GM18870 (cell line): ENCODE measurements at regions not wholly inside any gene's neighbourhood (a gene's known extent, or its start where the extent isn't known, plus 50 kb on each side); places are given as distances from the start of the nearest gene placed in this dataset.
"Not testable (repeated sequence)": the region's sequence is repeated elsewhere in the genome, so short reads cannot be mapped to it uniquely, and the experiment has no call there.

Experiments used
- ATAC-seq: cut with Tn5 transposase; IDR thresholded peaks from one replicate; pipeline ENCODE4 v1.9.1; 2021; ENCODE audit warnings: moderate library complexity; ENCODE audit not compliant: unreplicated experiment

DNA sequence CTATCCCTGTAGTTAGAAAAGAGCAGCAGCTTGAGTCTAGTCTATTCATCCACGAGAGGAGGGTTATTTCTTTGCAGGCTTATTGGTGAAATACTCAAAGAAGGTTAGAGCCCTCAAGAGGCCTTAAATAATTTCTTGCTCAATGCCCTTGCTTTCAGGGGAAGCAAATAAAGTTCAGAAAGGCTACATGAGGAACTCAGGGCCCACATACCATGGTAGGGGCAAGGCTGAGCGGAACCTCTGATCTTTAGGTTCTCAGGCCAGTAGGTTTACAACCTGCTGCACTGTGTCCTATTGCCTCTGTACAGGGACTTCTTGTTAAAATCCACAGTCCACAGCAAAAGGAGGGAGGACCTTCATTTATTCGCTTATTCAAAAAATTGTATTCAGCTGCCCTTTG lies 101.7 kb downstream of the ADAMTS15 start:
- ATAC-seq: no peak

DNA sequence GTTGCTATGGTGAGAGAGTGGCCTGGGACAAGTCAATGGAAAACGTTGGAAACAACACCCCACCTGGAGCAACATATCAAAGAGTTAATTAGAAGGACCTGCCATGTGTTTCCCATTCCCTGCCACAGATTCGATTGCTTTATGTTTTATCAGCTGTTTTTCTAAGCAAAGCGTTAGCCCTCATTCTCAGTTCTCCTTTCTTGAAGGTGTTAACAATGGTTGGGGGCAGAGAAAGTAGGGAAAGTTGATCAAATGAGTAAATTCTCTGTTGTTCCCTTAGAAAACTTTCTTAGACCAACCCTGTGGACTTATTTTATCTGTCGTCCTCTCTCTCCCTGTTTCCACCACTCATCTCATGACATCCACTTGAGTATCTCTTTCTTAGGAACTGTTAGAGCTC lies 102.5 kb downstream of the ADAMTS15 start:
- ATAC-seq: no peak

DNA sequence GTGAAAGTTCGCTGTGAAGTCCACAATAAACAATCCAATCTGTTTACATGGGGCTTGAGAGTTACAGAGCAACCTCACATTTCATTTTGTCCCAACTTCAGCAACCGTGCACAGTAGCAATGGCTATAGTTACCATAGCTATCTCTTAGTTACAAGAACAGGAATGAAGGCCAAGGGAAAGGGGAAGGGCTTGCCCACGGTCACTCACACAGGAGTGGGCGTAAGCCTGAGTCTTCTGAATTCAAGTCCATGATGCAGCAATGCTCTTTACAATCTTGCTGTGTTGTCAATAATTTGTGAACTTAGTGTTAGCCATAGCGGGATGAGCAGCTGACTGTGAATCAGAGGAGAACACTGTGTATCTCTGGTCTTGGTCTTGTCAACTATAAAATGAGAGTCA lies 102.9 kb downstream of the ADAMTS15 start:
- ATAC-seq: no peak

- ATAC-seq: no peak
Measured at GRCh38 chr11:130553306-130553705, 104.9 kb downstream of the ADAMTS15 start.

DNA sequence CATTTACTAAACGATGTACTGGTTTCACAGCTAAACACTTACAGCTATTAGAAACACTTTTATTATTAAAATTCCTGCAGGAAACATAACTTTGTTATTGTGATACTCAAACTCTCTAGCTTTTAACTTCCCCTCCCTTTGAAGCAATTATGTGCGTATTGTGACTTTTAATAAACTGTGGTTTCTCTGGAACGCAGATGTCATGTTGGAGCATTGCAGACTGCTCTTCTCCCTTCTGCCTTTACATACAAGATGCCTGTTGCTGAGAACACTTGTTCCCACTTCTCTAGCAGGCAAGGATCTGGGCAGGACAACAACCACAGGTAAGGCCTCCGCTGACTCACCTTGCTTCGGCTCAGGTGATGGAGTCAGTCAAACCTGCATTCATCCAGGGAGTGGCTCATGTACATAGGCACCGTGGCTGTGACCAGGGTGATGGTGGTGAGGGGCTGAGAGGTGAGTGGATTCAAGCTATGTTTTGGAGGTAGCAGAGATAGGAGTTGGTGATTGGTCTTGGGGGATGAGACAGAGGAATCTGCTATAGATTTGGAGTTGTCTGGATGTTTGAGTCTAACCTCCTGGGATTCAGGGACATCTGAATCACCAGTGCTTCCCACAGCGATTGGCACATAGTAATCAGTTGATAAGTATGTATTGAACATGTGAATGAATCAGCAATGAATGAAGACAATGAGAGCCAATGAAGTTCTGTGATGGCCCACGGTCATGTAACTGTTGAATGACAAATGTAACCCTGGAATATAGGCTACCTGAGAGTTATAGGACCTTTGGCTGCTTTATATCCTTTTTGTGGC lies 106.0 kb downstream of the ADAMTS15 start:
- no peak for ATAC-seq

GRCh38 chr11:130555251-130555841 lies 106.9 kb downstream of the ADAMTS15 start:
- no peak for ATAC-seq

DNA sequence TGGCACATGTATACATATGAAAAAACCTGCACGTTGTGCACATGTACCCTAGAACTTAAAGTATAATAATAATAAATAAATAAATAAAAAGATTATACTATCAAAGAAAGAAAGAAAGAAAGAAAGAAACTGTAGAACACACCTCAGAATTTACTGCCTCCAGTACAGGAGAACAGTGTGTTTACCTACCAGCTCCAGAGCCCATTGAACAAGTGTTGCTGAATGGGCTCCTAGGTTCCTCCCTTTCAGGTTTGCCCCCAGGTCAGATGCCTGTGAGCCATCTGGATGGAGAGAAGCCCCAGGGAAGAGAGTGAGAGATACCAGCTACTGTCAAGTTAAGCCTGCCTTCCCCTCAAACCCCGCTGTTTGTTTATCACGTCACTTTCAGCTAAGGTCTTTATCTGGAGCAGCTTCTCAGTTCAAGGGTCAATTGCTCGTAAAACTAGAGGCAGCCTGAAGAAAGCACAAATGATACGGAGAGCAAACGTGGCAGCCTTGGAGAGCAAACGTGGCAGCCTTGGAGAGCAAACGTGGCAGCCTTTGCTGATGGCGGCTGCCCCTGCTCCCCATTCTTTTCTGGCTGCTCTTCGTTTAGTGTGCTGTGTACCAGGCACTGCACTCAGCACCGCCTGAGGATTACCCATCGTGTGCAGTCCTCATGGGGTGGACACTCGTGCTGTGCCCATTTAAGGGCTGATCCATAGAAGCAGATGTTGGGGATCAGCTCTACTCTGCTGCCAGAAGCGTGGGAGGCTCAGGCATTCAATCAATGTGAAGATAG lies 111.7 kb downstream of the ADAMTS15 start:
- ATAC-seq: no peak

DNA sequence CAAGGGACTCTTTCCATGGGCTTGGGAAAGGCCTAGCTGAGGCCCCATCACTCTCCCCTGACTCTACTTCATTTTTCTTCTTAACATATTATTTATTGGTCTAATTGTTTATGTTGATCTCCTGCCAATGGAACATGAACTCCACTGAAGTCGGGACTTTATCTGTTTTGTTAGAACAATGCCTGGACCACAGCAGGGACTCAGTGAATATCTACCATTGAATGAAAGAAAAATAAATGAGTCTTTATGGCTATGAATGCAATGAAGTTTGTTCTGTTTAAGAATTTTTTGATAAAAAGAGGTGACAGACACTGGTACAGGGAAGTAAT lies 112.3 kb downstream of the ADAMTS15 start:
- ATAC-seq: no peak

DNA sequence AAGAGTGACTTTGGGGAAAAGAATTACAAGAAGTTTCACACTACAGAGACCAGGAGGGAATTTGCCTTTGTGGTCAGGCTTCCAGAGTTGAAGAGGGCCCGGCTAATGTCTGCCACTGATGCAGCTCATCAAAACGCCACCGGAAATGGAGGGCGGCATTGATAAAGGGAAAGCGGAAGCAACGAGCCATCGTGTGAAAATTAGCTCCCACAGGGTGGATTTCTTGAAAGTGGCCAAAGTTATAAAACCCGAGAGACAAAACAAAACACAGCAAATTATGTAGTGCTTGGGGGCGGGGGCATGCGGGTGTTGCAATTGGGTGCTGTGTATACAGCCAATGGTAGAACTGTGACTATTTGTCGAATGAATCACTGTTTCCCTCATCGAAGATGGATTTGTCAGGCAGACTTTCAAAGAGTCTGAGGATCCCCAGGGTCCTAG lies 113.0 kb downstream of the ADAMTS15 start:
- no peak for ATAC-seq

GRCh38 chr11:130562549-130562948 lies 114.1 kb downstream of the ADAMTS15 start:
- no peak for ATAC-seq

- ATAC-seq: not testable (repeated sequence)
Measured at GRCh38 chr11:130566360-130566759, 117.9 kb downstream of the ADAMTS15 start.

DNA sequence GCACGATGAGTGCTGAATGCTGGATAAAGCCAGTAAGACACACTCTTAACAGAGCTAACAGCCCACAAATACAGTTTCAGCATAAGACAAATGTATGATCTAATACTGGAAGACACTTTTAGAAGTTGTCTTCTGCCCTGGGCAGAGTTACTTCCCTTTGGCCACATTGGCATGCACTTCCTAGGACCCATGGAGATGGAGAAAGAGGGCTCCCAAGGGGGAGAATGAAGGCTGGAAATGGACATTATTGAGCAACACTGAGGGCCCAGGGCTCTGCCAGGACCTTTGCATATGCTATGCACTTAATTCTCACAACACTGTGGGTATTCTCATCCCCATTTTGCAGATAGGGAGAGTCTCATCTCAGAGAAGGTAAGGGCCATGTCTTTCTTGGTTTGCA lies 123.1 kb downstream of the ADAMTS15 start:
- ATAC-seq: no peak

DNA sequence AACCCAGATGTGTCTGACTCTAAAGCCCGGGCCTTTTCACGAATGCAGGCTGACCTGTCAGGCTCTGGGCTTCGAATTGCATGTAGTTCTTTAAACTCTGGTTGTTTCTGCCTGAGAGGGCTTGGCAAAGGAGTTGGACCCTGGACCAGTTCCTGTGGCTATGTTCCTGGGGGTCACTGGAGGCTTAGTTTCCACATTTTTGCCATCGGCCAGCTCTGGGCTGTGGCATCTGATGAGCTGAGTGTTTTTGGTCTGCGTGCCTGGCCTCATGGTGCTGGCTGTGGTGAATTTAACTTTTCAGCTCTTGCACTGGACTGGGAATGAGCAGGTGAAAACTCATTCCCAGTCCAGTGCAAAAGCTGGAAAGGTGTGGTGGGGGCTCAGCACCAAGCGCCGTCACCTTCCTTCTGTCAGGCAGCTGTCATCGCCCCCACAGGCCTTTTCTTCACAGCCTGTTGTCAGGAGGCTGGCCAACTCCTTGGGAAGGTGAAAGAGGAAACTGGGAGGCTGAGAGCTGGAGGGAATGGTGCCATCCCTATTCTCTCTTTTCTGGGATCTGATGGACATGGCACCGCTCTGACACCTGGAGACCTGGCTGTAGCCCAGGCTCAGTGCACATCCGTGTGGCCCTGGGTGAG lies 123.6 kb downstream of the ADAMTS15 start:
- no peak for ATAC-seq

GRCh38 chr11:130573767-130574166 lies 125.3 kb downstream of the ADAMTS15 start:
- no peak for ATAC-seq

GRCh38 chr11:130574740-130575139 lies 126.3 kb downstream of the ADAMTS15 start:
- ATAC-seq: no peak

DNA sequence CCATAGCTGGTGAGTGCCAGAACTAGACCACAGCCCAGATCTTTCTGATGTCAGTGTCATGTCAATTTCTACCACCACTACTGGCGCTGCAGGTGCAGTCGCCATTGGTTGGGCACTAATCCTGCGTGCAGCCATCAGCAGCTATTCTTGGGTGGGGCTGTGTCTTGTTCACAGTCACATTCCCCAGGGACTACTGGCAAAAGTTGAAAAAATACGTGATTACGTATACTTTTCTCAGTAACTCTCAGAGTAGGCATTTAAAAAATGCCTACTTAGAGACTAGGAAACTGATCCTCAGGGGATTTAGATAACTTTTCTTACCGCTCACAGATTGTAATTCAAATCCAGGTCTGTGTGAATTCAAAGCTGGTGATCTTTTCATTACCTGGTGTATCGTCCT lies 127.7 kb downstream of the ADAMTS15 start:
- ATAC-seq: no peak

DNA sequence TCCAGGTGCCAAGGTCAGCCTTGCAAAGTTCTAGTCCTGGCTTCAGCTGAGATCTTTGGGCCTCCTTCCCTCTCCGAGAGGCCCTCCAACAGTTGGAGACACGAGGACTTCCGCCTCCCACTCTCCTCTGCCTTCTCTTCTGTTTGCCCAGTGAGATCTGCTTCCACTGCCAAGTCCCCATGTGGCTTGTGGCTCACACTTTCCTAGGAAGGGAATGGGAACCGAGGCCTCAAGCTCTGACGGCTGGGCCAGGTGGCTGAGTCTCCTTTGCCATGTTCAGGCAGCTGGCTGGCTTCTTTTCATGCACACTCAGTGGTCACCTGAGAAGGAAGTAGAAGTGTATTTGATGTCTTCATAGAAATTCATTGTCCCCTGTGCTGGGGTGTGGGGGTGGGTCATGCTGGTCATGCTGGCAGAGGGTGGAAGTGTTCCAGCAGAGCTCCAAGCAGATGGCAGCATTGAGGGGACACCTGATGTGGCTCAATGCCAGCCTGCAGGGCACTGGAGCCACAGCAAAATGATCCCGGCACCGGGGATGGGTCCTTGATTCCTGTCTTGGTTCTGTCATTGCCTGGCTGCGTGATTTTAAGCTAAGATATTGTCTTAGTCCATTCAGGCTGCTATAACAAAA lies 130.4 kb downstream of the ADAMTS15 start:
- no peak for ATAC-seq

DNA sequence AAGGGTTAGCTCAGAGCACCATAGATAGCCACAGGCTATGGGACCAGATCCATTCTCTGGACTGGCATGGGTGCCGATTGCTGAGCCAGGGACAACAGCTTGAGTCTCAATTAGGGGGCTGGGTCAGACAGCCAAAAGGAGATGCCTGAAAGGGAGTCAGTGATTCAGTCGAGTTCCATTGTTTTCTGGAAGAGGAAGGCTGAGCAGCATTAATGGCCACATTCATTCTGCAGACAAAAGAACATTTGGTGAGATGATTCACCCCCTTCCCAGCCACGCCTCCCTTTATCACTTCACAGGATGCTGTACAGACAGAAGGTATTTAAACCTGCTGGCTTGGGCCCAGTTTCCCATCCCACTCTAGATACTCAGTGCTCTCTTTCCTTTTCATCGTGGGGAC lies 131.9 kb downstream of the ADAMTS15 start:
- ATAC-seq: no peak

DNA sequence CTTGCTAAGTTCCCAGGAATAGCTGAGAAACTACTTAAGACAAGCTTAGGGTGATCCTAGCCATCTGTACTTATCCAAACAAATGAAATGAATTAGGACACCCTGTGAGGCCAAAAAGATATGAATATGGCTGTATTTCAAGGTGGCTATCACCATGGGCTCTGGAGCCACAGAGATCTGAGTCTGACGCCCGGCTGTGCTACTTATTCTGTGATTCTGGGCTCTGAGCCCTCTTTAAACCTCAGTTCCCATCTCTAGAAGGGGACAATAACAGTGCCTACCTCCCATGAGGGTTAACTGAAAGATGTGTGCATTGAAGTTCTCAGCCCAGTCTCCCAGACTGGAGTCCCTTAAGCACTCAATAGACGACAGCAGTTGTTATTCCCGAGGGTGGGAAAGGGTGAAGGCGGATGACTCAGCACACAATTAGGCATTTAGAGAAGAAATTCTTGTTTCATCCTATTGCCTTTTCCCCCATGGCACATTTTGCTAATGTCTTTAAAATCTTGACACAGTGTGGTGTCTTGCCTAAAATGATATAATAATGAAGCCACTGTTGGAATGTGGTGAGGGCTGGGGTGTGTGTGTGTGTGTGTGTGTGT lies 132.5 kb downstream of the ADAMTS15 start:
- ATAC-seq: no peak

GRCh38 chr11:130581646-130582045 lies 133.2 kb downstream of the ADAMTS15 start:
- ATAC-seq: no peak

GRCh38 chr11:130582176-130582575 lies 133.7 kb downstream of the ADAMTS15 start:
- ATAC-seq: no peak
